Keratinocyte (primary cell): ENCODE measurements at regions not wholly inside any gene's neighbourhood (a gene's known extent, or its start where the extent isn't known, plus 50 kb on each side); places are given as distances from the start of the nearest gene placed in this dataset.

ENCODE experiments used
- EZH2 ChIP-seq: IDR thresholded peaks from one replicate; pipeline ENCODE4 v1.6.1; 2012; ENCODE audit warnings: inconsistent platforms, mild to moderate bottlenecking, low read length, moderate library complexity
- TF ChIP-seq, protein P1 (sequence below), 3 experiments: IDR thresholded peaks in 1 of 3; conservative IDR thresholded peaks in 1 of 3; optimal IDR thresholded peaks in 1 of 3; 2 replicates in 2 of 3; 3 replicates in 1 of 3; pipeline versions ENCODE3 to v1.5.1; 2011; ENCODE audit warnings: low read length in 3 of 3, mild to moderate bottlenecking in 3 of 3, moderate library complexity in 2 of 3, control low read depth in 1 of 3, inconsistent platforms in 1 of 3; ENCODE audit not compliant: insufficient read depth in 2 of 3; ENCODE audit errors: extremely low read depth in 1 of 3

DNA sequence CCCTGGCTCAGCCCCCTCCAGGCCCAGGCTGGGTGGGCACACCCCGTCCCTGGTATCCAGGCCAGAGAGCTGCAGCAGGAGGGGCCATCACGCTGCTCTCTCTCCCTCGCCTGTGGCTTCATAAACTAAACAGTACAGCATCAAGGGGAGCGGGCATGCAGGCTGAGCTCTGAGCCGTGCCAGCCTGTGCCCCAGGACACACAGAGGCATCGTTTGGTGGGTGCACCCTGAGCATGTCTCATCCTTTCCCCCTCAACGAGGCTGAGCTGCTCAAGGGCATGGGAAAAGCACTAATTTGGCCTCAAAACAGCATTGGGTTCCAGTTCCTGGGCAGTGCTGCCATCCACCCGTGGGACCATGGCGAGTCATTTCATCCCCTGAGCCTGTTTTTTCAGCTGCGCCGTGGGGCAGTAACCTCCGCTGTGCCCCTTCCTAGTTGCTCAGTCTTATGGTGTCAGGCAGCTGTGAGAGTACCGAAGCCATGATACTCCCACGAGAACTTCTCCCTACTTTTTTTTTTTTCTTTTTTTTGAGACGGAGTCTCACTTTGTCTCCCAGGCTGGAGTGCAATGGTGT, 79.6 kb downstream of the CPN2 start:
- TF ChIP-seq, protein P1, sequence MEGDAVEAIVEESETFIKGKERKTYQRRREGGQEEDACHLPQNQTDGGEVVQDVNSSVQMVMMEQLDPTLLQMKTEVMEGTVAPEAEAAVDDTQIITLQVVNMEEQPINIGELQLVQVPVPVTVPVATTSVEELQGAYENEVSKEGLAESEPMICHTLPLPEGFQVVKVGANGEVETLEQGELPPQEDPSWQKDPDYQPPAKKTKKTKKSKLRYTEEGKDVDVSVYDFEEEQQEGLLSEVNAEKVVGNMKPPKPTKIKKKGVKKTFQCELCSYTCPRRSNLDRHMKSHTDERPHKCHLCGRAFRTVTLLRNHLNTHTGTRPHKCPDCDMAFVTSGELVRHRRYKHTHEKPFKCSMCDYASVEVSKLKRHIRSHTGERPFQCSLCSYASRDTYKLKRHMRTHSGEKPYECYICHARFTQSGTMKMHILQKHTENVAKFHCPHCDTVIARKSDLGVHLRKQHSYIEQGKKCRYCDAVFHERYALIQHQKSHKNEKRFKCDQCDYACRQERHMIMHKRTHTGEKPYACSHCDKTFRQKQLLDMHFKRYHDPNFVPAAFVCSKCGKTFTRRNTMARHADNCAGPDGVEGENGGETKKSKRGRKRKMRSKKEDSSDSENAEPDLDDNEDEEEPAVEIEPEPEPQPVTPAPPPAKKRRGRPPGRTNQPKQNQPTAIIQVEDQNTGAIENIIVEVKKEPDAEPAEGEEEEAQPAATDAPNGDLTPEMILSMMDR (optimal IDR thresholded peaks at IDR 0.05 in 1 of 3, IDR thresholded peaks at IDR 0.05 in 1 of 3, conservative IDR thresholded peaks at IDR 0.05 in 1 of 3; ENCODE audit: extremely low read depth in 1 of 3, insufficient read depth in 2 of 3, low read length in 3 of 3), result no peak
- TF ChIP-seq EZH2, result no peak
